ENCODE measurements at regions not wholly inside any gene's neighbourhood (a gene's known extent, or its start where the extent isn't known, plus 50 kb on each side); places are given as distances from the start of the nearest gene placed in this dataset.

- no peak for DNase-seq
These were observed 61.0 kb downstream of the MRGPRX1 start for GRCh38 chr11:18878211-18878610.

- DNase-seq, result no peak
These were observed 73.3 kb downstream of the MRGPRX1 start for GRCh38 chr11:18865951-18866350.

- no peak for DNase-seq
These were observed 73.7 kb upstream of the PTPN5 start for GRCh38 chr11:18865261-18865660.

DNA sequence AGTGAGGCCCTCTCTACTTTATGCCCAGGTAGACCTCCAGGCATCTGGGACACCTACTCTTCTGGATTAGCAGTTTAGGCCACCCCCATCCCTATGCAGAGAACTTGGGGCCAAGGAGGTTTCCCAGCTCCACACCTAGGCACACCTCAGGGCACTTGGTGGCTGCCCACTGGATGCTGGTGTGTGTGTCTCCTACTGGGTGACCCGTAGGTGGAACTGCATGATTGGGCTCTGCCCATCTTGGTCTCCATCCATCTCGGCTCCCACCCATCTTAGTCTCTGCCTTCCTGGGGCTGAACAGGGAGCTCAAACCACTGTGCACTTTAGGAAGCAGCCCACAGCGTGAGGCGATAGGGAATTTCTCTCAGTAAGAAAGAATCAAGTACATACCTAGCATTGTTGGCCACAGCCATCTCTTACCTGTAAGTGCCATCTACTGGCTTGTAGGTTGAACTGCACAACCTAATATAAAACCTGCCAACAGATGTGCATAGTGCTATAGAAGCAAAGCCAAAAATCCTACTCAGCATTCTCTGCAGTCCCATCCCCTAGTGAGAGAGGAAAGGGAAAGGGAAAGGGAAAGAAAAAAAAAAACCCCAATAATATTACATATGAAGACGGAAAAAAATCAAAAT is 61.6 kb upstream of the PTPN5 start:
- DNase-seq, result no peak

- DNase-seq, result no peak
These were observed 57.8 kb upstream of the PTPN5 start for GRCh38 chr11:18849406-18849805.

GRCh38 chr11:18844753-18845367 is 53.3 kb upstream of the PTPN5 start:
- DNase-seq, result peak; percentile 2 to 5
